ENCODE measurements at regions not wholly inside any gene's neighbourhood (a gene's known extent, or its start where the extent isn't known, plus 50 kb on each side); places are given as distances from the start of the nearest gene placed in this dataset.

- Histone ChIP-seq H3K4me1 (ENCODE audit: low read depth) (no peaks in the 10 kb centered on the region), H3K36me3 (ENCODE audit: low read depth) (no peaks in the 10 kb centered on the region), H3K9me3 (no peaks in the 10 kb centered on the region), H3K4me3 (no peak overlapping the region)
- ATAC-seq = no peak
- no peak for DNase-seq
- intact Hi-C loops (cut with DNase I, micrococcal nuclease) = no loop called here
- TF ChIP-seq CTCF (IDR thresholded peaks at IDR 0.05) = no peak
Measured at GRCh38 chr9:90132866-90133265, 509.8 kb downstream of the DIRAS2 start.

- DNase-seq (no peak), ATAC-seq (no peak)
- Histone ChIP-seq H3K9me3 (no peaks in the 10 kb centered on the region), H3K4me1 (ENCODE audit: low read depth) (no peaks in the 10 kb centered on the region), H3K36me3 (ENCODE audit: low read depth) (no peaks in the 10 kb centered on the region), H3K4me3 (no peak overlapping the region)
- no peak for TF ChIP-seq CTCF (IDR thresholded peaks at IDR 0.05)
- intact Hi-C loops (cut with DNase I, micrococcal nuclease) = no loop called here
Measured at GRCh38 chr9:90137801-90138200, 504.8 kb downstream of the DIRAS2 start.

- no peaks in the 10 kb centered on the region for H3K9me3 ChIP-seq
- no peak for TF ChIP-seq CTCF (IDR thresholded peaks at IDR 0.05)
- DNase-seq (no peak), ATAC-seq (no peak)
- H3K4me3 ChIP-seq = no peak overlapping the region
- no peaks in the 10 kb centered on the region for H3K4me1 ChIP-seq (ENCODE audit: low read depth)
- H3K36me3 ChIP-seq (ENCODE audit: low read depth) = no peaks in the 10 kb centered on the region
- intact Hi-C loops (cut with DNase I, micrococcal nuclease) = loop anchor here (5.0 to 10.0 kb wide), 2 partner anchors 77 to 725 kb away; no protein-coding TSS in a partner anchor
Measured at GRCh38 chr9:90140131-90140818, 502.3 kb downstream of the DIRAS2 start.

GRCh38 chr9:90141723-90142122, 500.9 kb downstream of the DIRAS2 start:
- no peaks in the 10 kb centered on the region for H3K36me3 ChIP-seq (ENCODE audit: low read depth)
- no peak for TF ChIP-seq CTCF (IDR thresholded peaks at IDR 0.05)
- no peaks in the 10 kb centered on the region for H3K4me1 ChIP-seq (ENCODE audit: low read depth)
- peak; percentile 54 for ATAC-seq
- intact Hi-C loops (cut with DNase I, micrococcal nuclease) = loop anchor here (5.0 to 10.0 kb wide), 2 partner anchors 76 to 723 kb away; no protein-coding TSS in a partner anchor
- DNase-seq = no peak
- no peak overlapping the region for H3K4me3 ChIP-seq
- H3K9me3 ChIP-seq = no peaks in the 10 kb centered on the region

GRCh38 chr9:90142580-90142979, 500.0 kb downstream of the DIRAS2 start:
- Histone ChIP-seq H3K4me1 (ENCODE audit: low read depth) (no peaks in the 10 kb centered on the region), H3K4me3 (no peak overlapping the region), H3K9me3 (no peaks in the 10 kb centered on the region), H3K36me3 (ENCODE audit: low read depth) (no peaks in the 10 kb centered on the region)
- ATAC-seq (peak; percentile 63), DNase-seq (peak in 1 of 3 donors; percentile 90)
- no peak for TF ChIP-seq CTCF (IDR thresholded peaks at IDR 0.05)
- intact Hi-C loops (cut with DNase I, micrococcal nuclease) = loop anchor here (5.0 to 10.0 kb wide), 2 partner anchors 75 to 722 kb away; no protein-coding TSS in a partner anchor
